GM04503 (cell line): ENCODE measurements at regions not wholly inside any gene's neighbourhood (a gene's known extent, or its start where the extent isn't known, plus 50 kb on each side); places are given as distances from the start of the nearest gene placed in this dataset.
"Not testable (repeated sequence)": the region's sequence is repeated elsewhere in the genome, so short reads cannot be mapped to it uniquely, and the experiment has no call there.

Source experiments
- DNase-seq: peaks from one replicate; pipeline ENCODE4 v3.0.0-alpha.2; 2012; ENCODE audit warnings: low read depth

GRCh38 chr4:178993306-178993705 is 1551.1 kb upstream of the AGA start:
- DNase-seq = no peak

DNA sequence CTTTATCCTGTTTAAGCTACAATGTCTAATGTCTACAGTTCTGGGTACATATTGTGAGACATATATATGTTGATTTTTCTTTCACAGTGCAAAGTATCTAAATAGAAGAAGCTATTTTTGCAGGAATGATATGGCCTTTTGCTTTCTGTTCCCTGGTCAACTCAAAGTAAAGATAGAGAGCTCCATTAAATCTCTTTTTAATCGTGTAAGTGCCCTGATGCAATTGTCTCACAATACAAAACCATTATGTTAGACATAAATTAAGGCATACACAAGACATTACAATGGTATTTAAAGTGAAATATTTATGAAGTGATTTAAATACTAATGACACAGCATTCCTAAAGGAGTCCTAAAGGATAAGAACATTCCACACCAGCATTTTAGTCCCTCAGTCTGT is 1559.7 kb upstream of the AGA start:
- no peak for DNase-seq

- no peak for DNase-seq
Measured at GRCh38 chr4:179007755-179008154, 1565.5 kb upstream of the AGA start.

DNA sequence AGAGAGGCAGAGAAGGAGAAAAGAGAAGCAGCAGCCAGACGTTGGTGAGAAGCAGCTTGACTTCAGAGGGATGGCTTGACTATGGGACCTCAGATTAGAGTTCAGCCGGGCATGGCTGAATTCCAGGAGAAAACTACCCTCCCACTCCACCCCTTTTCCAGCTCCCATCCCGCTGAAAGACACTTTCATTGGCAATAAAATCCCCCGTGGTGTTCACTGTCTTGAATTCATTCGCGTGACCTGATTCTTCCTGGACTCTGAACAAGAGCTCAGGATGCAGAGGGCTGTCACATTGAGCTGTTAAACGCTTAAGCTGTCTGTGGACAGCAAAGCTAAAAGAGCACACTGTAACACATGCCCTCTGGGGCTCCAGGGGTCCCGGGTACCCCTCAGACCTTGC is 1575.3 kb upstream of the AGA start:
- no peak for DNase-seq

- DNase-seq = no peak
Measured at GRCh38 chr4:179027569-179027968, 1585.3 kb upstream of the AGA start.

DNA sequence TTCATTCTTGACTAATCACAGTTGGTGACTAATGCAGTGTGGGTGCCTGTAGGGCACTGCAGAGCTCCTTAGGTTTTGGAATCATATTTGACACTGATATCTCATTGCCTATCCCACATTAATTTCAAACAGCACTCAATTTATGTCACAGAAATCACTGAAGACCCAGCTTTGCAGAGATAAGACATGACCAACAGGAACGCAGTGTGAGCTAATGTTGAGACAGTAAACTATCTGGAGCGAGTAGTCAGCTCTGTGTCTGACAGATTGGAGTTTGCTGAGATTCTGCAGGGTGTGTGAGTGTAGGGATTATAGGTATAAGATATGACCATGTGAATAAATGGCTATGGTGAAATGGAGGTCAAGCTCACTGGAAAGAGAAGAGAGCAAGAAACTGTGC is 1586.1 kb upstream of the AGA start:
- no peak for DNase-seq

DNA sequence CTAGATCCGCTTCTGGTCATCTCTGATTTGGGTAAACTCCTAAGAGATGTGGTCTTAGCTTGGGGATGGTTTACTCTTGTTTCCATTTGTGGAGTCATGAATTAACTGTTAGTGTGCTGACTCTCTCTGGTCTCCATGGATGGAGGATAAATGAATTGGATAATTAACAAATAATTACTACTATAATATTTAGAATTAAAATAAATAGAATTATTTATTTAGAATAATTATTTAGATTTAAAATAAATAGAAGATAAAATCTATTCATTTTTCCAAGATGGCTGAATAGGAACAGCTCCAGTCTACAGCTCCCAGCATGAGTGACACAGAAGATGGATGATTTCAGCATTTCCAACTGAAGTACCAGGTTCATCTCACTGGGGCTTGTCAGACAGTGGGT is 1587.4 kb upstream of the AGA start:
- DNase-seq = no peak

DNA sequence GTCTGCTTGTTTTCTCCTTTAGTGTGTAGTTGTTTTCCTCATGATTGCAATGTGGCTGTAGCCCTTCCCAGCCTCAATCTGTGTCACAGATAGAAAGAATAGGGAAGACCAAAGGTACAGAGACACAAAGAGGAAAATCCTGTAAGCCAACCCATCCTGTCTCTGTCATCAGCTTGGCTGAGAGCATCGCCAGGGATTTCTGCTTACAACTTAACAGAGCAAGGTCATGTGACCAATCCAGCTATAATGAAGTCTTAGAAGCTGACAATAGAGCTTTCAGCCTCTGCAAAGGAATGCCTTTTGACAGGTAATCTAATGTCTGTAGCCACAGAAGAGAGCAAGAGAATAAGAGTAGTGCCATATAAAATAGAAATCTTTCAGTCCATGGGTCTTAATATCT is 1598.0 kb upstream of the AGA start:
- DNase-seq = no peak

DNA sequence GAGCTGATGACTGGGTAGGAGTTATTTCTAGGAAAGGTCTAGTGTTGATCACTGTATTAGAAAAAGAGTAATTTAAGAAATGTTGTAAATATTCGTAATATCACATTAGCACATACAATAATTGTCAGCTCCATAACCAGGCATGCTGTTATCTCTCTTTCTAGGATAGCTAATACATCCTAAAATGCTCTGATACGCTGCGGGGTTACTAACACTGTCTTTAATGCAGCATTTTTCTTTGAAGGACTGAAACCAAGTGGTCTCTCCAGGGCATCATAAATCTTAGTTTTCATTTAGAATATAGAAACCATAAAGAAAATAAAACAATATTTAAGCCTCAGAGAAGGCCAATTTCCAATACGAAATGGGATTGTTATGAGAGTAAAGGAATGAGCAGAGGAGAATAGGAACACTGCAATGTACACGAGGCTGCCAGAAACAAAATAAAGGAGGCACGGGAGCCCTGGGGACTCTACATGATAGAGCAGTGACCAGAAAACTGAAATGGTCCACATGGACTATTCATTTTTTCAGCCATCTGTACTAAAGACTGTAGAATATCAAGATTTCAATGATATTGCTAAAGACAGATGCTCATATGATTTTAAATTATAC is 1606.7 kb upstream of the AGA start:
- DNase-seq = no peak

- no peak for DNase-seq
Measured at GRCh38 chr4:179051206-179051605, 1609.0 kb upstream of the AGA start.

GRCh38 chr4:179059396-179059795 is 1617.2 kb upstream of the AGA start:
- DNase-seq = no peak

DNA sequence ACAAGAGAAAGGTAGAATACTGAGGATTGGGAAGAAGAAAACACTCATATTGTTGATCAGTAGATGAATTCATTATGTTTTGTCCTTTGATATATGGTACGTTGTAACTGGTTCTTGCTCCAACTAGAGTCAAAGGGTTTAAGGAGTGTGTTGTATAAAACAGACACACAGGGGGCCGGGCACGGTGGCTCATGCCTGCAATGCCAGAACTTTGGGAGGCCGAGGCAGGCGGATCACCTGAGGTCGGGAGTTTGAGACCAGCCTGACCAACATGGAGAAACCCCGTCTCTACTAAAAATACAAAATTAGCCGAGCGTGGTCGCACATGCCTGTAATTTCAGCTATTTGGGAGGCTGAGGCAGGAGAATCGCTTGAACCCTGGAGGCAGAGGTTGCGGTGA is 1624.0 kb upstream of the AGA start:
- DNase-seq = not testable (repeated sequence)

- DNase-seq = no peak
Measured at GRCh38 chr4:179071131-179071530, 1628.9 kb upstream of the AGA start.

- no peak for DNase-seq
Measured at GRCh38 chr4:179076865-179077264, 1634.6 kb upstream of the AGA start.

GRCh38 chr4:179095585-179096221 is 1653.5 kb upstream of the AGA start:
- no peak for DNase-seq

DNA sequence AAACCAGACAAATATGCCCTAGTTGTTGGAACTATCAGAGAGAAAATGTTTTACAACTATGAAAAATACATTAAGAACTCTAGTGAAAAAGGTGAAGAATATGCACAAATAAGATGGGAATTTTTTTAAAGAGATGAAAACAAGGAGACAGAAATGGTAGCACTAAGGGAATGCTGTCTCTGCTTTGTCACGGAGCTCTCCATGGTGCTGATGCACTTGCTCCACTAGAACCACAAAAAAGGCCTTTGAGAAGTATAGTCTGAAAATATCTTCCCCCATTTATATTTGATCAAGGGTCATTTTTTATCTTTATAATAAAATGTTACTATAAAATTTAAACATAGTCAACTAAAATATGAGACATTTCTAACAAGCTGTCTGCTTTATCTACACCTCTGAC is 1655.5 kb upstream of the AGA start:
- DNase-seq = no peak

GRCh38 chr4:179110356-179110755 is 1668.1 kb upstream of the AGA start:
- no peak for DNase-seq

DNA sequence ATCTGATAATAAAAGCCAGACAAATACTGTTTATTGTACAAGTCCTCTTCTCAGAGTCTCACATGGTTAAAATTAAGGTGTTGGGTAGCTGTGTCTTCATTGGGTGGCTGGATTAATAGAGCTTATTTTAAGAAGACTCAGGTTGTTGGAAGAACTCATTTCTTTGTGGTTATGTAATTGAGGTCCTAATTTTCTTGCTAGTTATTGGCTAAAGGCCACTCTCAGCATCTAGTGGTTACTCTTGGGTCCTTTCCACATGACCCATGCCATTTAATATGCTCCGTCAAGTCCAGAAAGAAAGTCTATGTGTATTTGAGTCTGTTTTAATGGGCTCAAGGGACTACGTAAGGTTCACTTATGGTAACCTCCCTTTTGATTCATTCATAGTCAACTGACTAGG is 1668.6 kb upstream of the AGA start:
- DNase-seq = no peak

DNA sequence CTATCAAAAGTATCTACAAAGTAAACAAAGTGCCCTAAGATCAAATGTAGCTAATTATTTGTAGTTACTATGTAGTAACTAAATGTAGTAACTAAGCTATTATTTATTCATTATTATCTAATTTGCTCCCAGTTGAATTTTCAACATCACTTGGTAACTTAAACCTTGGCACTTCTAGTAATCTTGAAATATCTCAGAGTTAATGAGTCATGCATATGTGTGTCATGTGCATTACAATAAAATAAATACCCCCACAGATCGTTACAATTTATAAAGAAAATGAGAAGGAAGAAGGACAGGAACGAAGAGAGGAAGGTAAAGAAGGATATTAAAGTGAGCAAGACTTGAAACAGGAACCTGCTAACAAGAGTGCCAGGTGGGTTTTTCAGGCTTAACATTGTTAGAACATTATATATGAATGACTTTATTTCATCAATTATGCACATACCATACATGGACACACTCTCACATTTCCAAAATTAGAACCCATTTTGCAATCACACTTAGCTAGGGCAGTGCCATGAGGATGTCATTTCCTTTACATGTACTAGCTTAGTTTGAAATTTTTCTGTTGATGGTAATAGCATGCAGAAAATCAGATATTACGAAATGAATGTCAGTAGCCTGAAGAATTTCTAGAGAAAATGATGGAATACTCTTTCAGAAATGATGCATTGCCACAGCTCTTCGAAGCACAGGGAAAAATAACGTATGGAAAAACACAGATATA is 1670.4 kb upstream of the AGA start:
- DNase-seq = no peak

DNA sequence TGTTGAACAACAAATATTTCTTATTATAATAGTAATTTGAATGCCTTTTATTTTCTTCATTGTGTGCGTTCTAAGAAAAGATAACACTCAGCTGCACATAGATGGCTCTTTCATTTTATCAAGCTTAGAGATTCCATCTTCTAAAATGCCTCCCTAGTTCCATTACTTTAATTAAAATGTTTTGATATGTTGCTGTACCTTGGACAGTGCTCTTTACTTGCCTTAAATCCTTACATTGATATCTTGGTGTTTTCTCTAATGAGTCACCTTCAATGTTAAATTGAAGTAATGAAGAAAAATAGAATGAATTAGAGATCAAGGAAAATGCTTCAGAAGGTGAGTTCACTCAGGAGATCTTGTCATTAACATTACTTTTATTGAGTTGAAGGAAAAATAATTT is 1672.4 kb upstream of the AGA start:
- DNase-seq = no peak

GRCh38 chr4:179116011-179116410 is 1673.8 kb upstream of the AGA start:
- no peak for DNase-seq

GRCh38 chr4:179116581-179116980 is 1674.3 kb upstream of the AGA start:
- DNase-seq = no peak

DNA sequence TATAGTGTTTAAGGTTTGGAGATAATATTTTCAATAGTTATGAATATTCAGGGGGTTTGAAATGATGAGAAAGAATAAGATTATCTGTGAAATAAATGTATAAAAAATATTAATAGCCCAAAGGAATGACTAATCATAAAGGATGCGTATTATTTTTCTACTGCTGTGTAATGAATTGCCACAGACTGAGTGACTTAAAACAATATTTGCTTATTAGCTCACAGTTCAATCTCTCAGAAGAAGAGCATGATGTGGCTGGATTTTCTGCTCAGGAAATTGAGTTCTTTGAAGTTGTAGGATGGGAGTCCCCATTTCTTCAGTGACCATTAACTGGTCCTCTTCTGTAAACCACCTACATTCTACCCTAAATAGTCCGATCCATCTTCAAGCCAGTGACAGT is 1680.8 kb upstream of the AGA start:
- no peak for DNase-seq

GRCh38 chr4:179124419-179124818 is 1682.2 kb upstream of the AGA start:
- no peak for DNase-seq
